ENCODE measurements at regions not wholly inside any gene's neighbourhood (a gene's known extent, or its start where the extent isn't known, plus 50 kb on each side); places are given as distances from the start of the nearest gene placed in this dataset.

- no peak for DNase-seq (ENCODE audit: low read depth, low spot score)
- FAIRE-seq = no peak
Observed at GRCh38 chr3:73805435-73805834, 180.7 kb upstream of the PDZRN3 start.

GRCh38 chr3:73804204-73804603 is 179.5 kb upstream of the PDZRN3 start:
- dilution Hi-C loops (cut with MboI; ENCODE audit: extremely low pct_ligation_motif_present, low sequenced_read_pairs) = no loop called here
- Histone ChIP-seq H2AFZ (ENCODE audit: control insufficient read depth, low read length) (no peak overlapping the region), H3K9ac (ENCODE audit: control insufficient read depth, extremely low read depth, insufficient read depth, low read length) (no peak overlapping the region), H3K79me2 (ENCODE audit: control insufficient read depth, insufficient read depth, low read length) (no peaks in the 10 kb centered on the region), H4K20me1 (ENCODE audit: control insufficient read depth, extremely low read depth, insufficient read depth, low read length) (no peaks in the 10 kb centered on the region), H3K4me1 (ENCODE audit: control insufficient read depth, extremely low read depth, insufficient read depth, low read length) (peaks cover 9% of the 10 kb centered on the region), H3K4me3 (ENCODE audit: control insufficient read depth in 2 of 3, extremely low read depth in 1 of 3, insufficient read depth in 2 of 3, low read depth in 1 of 3, low read length in 3 of 3) (no peak overlapping the region), H3K27ac (ENCODE audit: control insufficient read depth, insufficient read depth, low read length) (no peak overlapping the region), H3K27me3 (ENCODE audit: control insufficient read depth, extremely low read depth, insufficient read depth, low read length) (no peaks in the 10 kb centered on the region), H3K4me2 (ENCODE audit: control insufficient read depth, extremely low read depth, insufficient read depth, low read depth, low read length) (no peak overlapping the region), H3K9me1 (ENCODE audit: control insufficient read depth, extremely low read depth, insufficient read depth, low read length) (no peaks in the 10 kb centered on the region), H3K36me3 (ENCODE audit: control insufficient read depth in 2 of 2, extremely low read depth in 1 of 2, insufficient read depth in 2 of 2, low read length in 2 of 2) (no peaks in the 10 kb centered on the region), H3K9me3 (ENCODE audit: control insufficient read depth, low read depth, low read length) (no peaks in the 10 kb centered on the region)
- DNase-seq (ENCODE audit: low read depth, low spot score) = no peak
- no peak for FAIRE-seq
- TF ChIP-seq CTCF (optimal IDR thresholded peaks at IDR 0.05 in 1 of 3, IDR thresholded peaks at IDR 0.05 in 1 of 3, conservative IDR thresholded peaks at IDR 0.05 in 1 of 3; ENCODE audit: extremely low read depth in 1 of 3, insufficient read depth in 2 of 3, low read length in 3 of 3) = no peak
- no peak for TF ChIP-seq EZH2 (IDR thresholded peaks at IDR 0.05; ENCODE audit: low read length)

More at GRCh38 chr3:73805435-73805834, 180.7 kb upstream of the PDZRN3 start:
- TF ChIP-seq EZH2 (IDR thresholded peaks at IDR 0.05; ENCODE audit: low read length) (no peak), CTCF (optimal IDR thresholded peaks at IDR 0.05 in 1 of 3, IDR thresholded peaks at IDR 0.05 in 1 of 3, conservative IDR thresholded peaks at IDR 0.05 in 1 of 3; ENCODE audit: extremely low read depth in 1 of 3, insufficient read depth in 2 of 3, low read length in 3 of 3) (no peak)
- Histone ChIP-seq H3K9me1 (ENCODE audit: control insufficient read depth, extremely low read depth, insufficient read depth, low read length) (no peaks in the 10 kb centered on the region), H4K20me1 (ENCODE audit: control insufficient read depth, extremely low read depth, insufficient read depth, low read length) (no peaks in the 10 kb centered on the region), H3K27ac (ENCODE audit: control insufficient read depth, insufficient read depth, low read length) (no peak overlapping the region), H3K4me2 (ENCODE audit: control insufficient read depth, extremely low read depth, insufficient read depth, low read depth, low read length) (no peak overlapping the region), H3K9ac (ENCODE audit: control insufficient read depth, extremely low read depth, insufficient read depth, low read length) (no peak overlapping the region), H3K36me3 (ENCODE audit: control insufficient read depth in 2 of 2, extremely low read depth in 1 of 2, insufficient read depth in 2 of 2, low read length in 2 of 2) (no peaks in the 10 kb centered on the region), H3K4me3 (ENCODE audit: control insufficient read depth in 2 of 3, extremely low read depth in 1 of 3, insufficient read depth in 2 of 3, low read depth in 1 of 3, low read length in 3 of 3) (no peak overlapping the region), H3K9me3 (ENCODE audit: control insufficient read depth, low read depth, low read length) (no peaks in the 10 kb centered on the region), H2AFZ (ENCODE audit: control insufficient read depth, low read length) (no peak overlapping the region), H3K27me3 (ENCODE audit: control insufficient read depth, extremely low read depth, insufficient read depth, low read length) (no peaks in the 10 kb centered on the region), H3K79me2 (ENCODE audit: control insufficient read depth, insufficient read depth, low read length) (no peaks in the 10 kb centered on the region), H3K4me1 (ENCODE audit: control insufficient read depth, extremely low read depth, insufficient read depth, low read length) (peaks cover 21% of the 10 kb centered on the region)
- dilution Hi-C loops (cut with MboI; ENCODE audit: extremely low pct_ligation_motif_present, low sequenced_read_pairs) = no loop called here
